H9 (cell line): ENCODE measurements at regions not wholly inside any gene's neighbourhood (a gene's known extent, or its start where the extent isn't known, plus 50 kb on each side); places are given as distances from the start of the nearest gene placed in this dataset.

Experiments
- DNase-seq: peaks from one replicate; pipeline ENCODE4 v3.0.0-alpha.2; 2017
- H2AFZ ChIP-seq: one replicate; pipeline ENCODE4 v1.6.1; 2013; ENCODE audit warnings: mild to moderate bottlenecking, low read length, control low read depth, moderate library complexity
- H2AK5ac ChIP-seq: 2 replicates; pipeline ENCODE4 v1.6.1; 2013; ENCODE audit warnings: low read length, control low read depth, mixed read lengths; ENCODE audit not compliant: insufficient read length
- H2BK120ac ChIP-seq: one replicate; pipeline ENCODE4 v1.6.1; 2013; ENCODE audit warnings: low read depth, mild to moderate bottlenecking, low read length, control low read depth, inconsistent platforms; ENCODE audit not compliant: poor library complexity, severe bottlenecking
- H2BK12ac ChIP-seq: 2 replicates; pipeline ENCODE4 v1.6.1; 2013; ENCODE audit warnings: low read length, control low read depth, mixed read lengths, low read depth; ENCODE audit not compliant: insufficient read length
- H2BK15ac ChIP-seq: 2 replicates; pipeline ENCODE4 v1.6.1; 2013; ENCODE audit warnings: low read depth, low read length, control low read depth
- H2BK20ac ChIP-seq: one replicate; pipeline ENCODE4 v1.6.1; 2013; ENCODE audit warnings: low read depth, mild to moderate bottlenecking, low read length, control low read depth, inconsistent platforms; ENCODE audit not compliant: poor library complexity, severe bottlenecking
- H2BK5ac ChIP-seq: 2 replicates; pipeline ENCODE4 v1.6.1; 2013; ENCODE audit warnings: low read length, control low read depth, mixed read lengths; ENCODE audit not compliant: insufficient read length
- H3K14ac ChIP-seq: 2 replicates; pipeline ENCODE4 v1.6.1; 2013; ENCODE audit warnings: low read length, control low read depth; ENCODE audit not compliant: insufficient read depth
- H3K18ac ChIP-seq: 2 replicates; pipeline ENCODE4 v1.6.1; 2013; ENCODE audit warnings: low read depth, mild to moderate bottlenecking, mixed read lengths, low read length, control low read depth; ENCODE audit not compliant: insufficient read length
- H3K23ac ChIP-seq: 2 replicates; pipeline ENCODE4 v1.6.1; 2013; ENCODE audit warnings: low read length, control low read depth, mixed read lengths, low read depth; ENCODE audit not compliant: insufficient read length
- H3K23me2 ChIP-seq: 2 replicates; pipeline ENCODE4 v1.6.1; 2013; ENCODE audit warnings: low read depth, mild to moderate bottlenecking, mixed read lengths, low read length, control low read depth; ENCODE audit not compliant: insufficient read length, poor library complexity, severe bottlenecking
- H3K27ac ChIP-seq: 2 replicates; pipeline ENCODE4 v1.5.1; 2013; ENCODE audit warnings: low read length, control low read depth, mixed read lengths, low read depth; ENCODE audit not compliant: insufficient read length
- H3K27me3 ChIP-seq: 2 replicates; pipeline ENCODE4 v1.6.1; 2013; ENCODE audit warnings: low read length, control low read depth, inconsistent platforms; ENCODE audit not compliant: insufficient read depth
- H3K4ac ChIP-seq: 2 replicates; pipeline ENCODE4 v1.6.1; 2013; ENCODE audit warnings: low read depth, mild to moderate bottlenecking, control low read depth, inconsistent platforms, low read length, moderate library complexity
- H3K4me1 ChIP-seq: 2 replicates; pipeline ENCODE4 v1.6.1; 2013; ENCODE audit warnings: low read length, control low read depth, inconsistent platforms; ENCODE audit not compliant: insufficient read depth
- H3K4me2 ChIP-seq: 2 replicates; pipeline ENCODE4 v1.6.1; 2013; ENCODE audit warnings: low read length, control low read depth, mixed read lengths; ENCODE audit not compliant: insufficient read length, insufficient read depth
- H3K56ac ChIP-seq: 2 replicates; pipeline ENCODE4 v1.6.1; 2013; ENCODE audit warnings: low read depth, mild to moderate bottlenecking, mixed read lengths, low read length, control low read depth; ENCODE audit not compliant: insufficient read length
- H3K79me1 ChIP-seq: 2 replicates; pipeline ENCODE4 v1.6.1; 2013; ENCODE audit warnings: low read depth, mild to moderate bottlenecking, moderate library complexity, low read length, control low read depth, inconsistent platforms; ENCODE audit not compliant: insufficient read depth, poor library complexity, severe bottlenecking
- H3K79me2 ChIP-seq: 2 replicates; pipeline ENCODE4 v1.6.1; 2013; ENCODE audit warnings: low read length, control low read depth, inconsistent platforms; ENCODE audit not compliant: insufficient read depth
- H3K9ac ChIP-seq: 2 replicates; pipeline ENCODE4 v1.6.1; 2013; ENCODE audit warnings: low read length, control low read depth, mixed read lengths; ENCODE audit not compliant: insufficient read length; ENCODE audit errors: extremely low read depth
- H3K9me3 ChIP-seq: one replicate; pipeline ENCODE4 v1.6.1; 2013; ENCODE audit warnings: low read depth, low read length, inconsistent platforms; ENCODE audit not compliant: control insufficient read depth
- H3T11ph ChIP-seq: one replicate; pipeline ENCODE4 v1.6.1; 2013; ENCODE audit warnings: mild to moderate bottlenecking, low read length, control low read depth, inconsistent platforms
- H4K20me1 ChIP-seq: one replicate; pipeline ENCODE4 v1.6.1; 2013; ENCODE audit not compliant: control insufficient read depth, insufficient read length, insufficient read depth
- H4K5ac ChIP-seq: 2 replicates; pipeline ENCODE4 v1.6.1; 2013; ENCODE audit warnings: low read depth, mild to moderate bottlenecking, mixed read lengths, low read length, control low read depth; ENCODE audit not compliant: insufficient read length
- H4K8ac ChIP-seq: replicated peaks from 2 replicates; pipeline ENCODE4 v1.6.1; 2013; ENCODE audit warnings: low read length, control low read depth, mixed read lengths, low read depth; ENCODE audit not compliant: insufficient read length
- H4K91ac ChIP-seq: 2 replicates; pipeline ENCODE4 v1.6.1; 2013; ENCODE audit warnings: low read depth, mild to moderate bottlenecking, moderate library complexity, mixed read lengths, low read length, control low read depth; ENCODE audit not compliant: insufficient read length
- H3K27ac Mint-ChIP-seq, 3 experiments: 2 replicates in 2 of 3; 3 replicates in 1 of 3; pipeline ENCODE4 v1.8.0; 2020 to 2021; ENCODE audit warnings: mixed read lengths in 3 of 3, mild to moderate bottlenecking in 1 of 3, moderate library complexity in 1 of 3
- H3K27me3 Mint-ChIP-seq: 2 replicates; pipeline ENCODE4 v1.8.0; 2021; ENCODE audit warnings: low read depth, mild to moderate bottlenecking, moderate library complexity, mixed read lengths
- H3K36me3 Mint-ChIP-seq, 3 experiments: 2 replicates in 2 of 3; 3 replicates in 1 of 3; pipeline ENCODE4 v1.8.0; 2020 to 2021; ENCODE audit warnings: low read depth in 3 of 3, mixed read lengths in 3 of 3; ENCODE audit not compliant: insufficient read depth in 1 of 3
- H3K4me1 Mint-ChIP-seq, 2 experiments: 2 replicates each; pipeline ENCODE4 v1.8.0; 2020; ENCODE audit warnings: mixed read lengths in 2 of 2
- H3K4me3 Mint-ChIP-seq, 2 experiments: 2 replicates in 1 of 2; 3 replicates in 1 of 2; pipeline ENCODE4 v1.8.0; 2020 to 2021; ENCODE audit warnings: mild to moderate bottlenecking in 2 of 2, mixed read lengths in 2 of 2, moderate library complexity in 1 of 2
- H3K9me3 Mint-ChIP-seq, 2 experiments: 2 replicates in 1 of 2; 3 replicates in 1 of 2; pipeline ENCODE4 v1.8.0; 2020; ENCODE audit warnings: mild to moderate bottlenecking in 2 of 2, mixed read lengths in 2 of 2, moderate library complexity in 1 of 2
- WGBS: extraction: QIAGEN DNeasy Blood & Tissue Kit; methylation state at CpG from one replicate; pipeline ENCODE4 v1.1.7; 2013; ENCODE audit warnings: missing lambda C conversion rate, low lambda C conversion rate, mixed read lengths; ENCODE audit not compliant: insufficient read length; ENCODE audit errors: extremely low coverage; 5-methylcytosine and 5-hydroxymethylcytosine counted together
- TF ChIP-seq, protein P1 (sequence below): fragments of 200-600 bp; sonication (generic); conservative IDR thresholded peaks from 3 replicates; pipeline ENCODE4 v1.8.0; 2021; ENCODE audit warnings: antibody characterized with exemption, mild to moderate bottlenecking

DNA sequence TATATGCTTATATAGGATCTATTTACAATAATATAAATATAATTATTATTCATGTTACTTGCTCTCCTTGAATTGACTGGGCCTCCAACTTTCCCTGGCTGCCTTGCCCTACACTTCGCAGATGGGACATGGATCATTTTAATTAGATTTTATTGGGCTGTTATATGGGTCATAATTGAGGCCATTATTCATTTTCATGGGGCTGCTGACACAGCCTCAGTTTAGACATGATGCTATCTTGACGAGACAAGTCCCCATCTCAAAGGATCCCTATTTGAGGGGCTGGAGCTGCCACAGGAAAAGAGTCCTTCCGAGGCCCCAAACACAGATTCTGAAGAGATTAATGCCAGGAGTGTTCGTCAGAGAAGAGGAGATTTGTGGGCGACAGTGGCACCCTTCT is 170.4 kb downstream of the DHX35 start:
- no peak overlapping the region for H2BK12ac ChIP-seq
- peaks cover 12 to 16% of the 10 kb centered on the region in 2 experiments for H3K4me1 Mint-ChIP-seq
- no peak overlapping the region for H3K56ac ChIP-seq
- no peak overlapping the region for H2BK20ac ChIP-seq
- H3K27ac Mint-ChIP-seq, result no peak overlapping the region
- H3T11ph ChIP-seq, result no peak overlapping the region
- H3K4ac ChIP-seq, result no peak overlapping the region
- H3K18ac ChIP-seq, result no peak overlapping the region
- H2BK5ac ChIP-seq, result no peak overlapping the region
- H4K20me1 ChIP-seq, result no peaks in the 10 kb centered on the region
- no peak overlapping the region; the same call in 1 of the 2 replicates for H3K14ac ChIP-seq
- no peaks in the 10 kb centered on the region for H3K23me2 ChIP-seq
- TF ChIP-seq, protein P1, sequence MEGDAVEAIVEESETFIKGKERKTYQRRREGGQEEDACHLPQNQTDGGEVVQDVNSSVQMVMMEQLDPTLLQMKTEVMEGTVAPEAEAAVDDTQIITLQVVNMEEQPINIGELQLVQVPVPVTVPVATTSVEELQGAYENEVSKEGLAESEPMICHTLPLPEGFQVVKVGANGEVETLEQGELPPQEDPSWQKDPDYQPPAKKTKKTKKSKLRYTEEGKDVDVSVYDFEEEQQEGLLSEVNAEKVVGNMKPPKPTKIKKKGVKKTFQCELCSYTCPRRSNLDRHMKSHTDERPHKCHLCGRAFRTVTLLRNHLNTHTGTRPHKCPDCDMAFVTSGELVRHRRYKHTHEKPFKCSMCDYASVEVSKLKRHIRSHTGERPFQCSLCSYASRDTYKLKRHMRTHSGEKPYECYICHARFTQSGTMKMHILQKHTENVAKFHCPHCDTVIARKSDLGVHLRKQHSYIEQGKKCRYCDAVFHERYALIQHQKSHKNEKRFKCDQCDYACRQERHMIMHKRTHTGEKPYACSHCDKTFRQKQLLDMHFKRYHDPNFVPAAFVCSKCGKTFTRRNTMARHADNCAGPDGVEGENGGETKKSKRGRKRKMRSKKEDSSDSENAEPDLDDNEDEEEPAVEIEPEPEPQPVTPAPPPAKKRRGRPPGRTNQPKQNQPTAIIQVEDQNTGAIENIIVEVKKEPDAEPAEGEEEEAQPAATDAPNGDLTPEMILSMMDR, result no peak
- H3K9me3 ChIP-seq, result no peaks in the 10 kb centered on the region
- no peak overlapping the region for H3K4me3 Mint-ChIP-seq
- H4K5ac ChIP-seq, result no peak overlapping the region
- H4K8ac ChIP-seq, result no peak overlapping the region
- no peak overlapping the region for H3K9ac ChIP-seq
- no peaks in the 10 kb centered on the region for H3K79me1 ChIP-seq
- H3K23ac ChIP-seq, result no peak overlapping the region
- no CpG with 5 or more reads among the region's 5 CpGs for WGBS
- H3K36me3 Mint-ChIP-seq, result no peaks in the 10 kb centered on the region
- H4K91ac ChIP-seq, result no peak overlapping the region
- no peak overlapping the region for H2AK5ac ChIP-seq
- H3K27me3 ChIP-seq, result no peaks in the 10 kb centered on the region
- no peak for DNase-seq
- peaks cover 7% of the 10 kb centered on the region for H3K27me3 Mint-ChIP-seq
- H2BK120ac ChIP-seq, result no peak overlapping the region
- no peaks in the 10 kb centered on the region for H3K79me2 ChIP-seq
- H3K4me2 ChIP-seq, result no peak overlapping the region
- H2AFZ ChIP-seq, result no peak overlapping the region
- peaks cover 8% of the 10 kb centered on the region; the same call in 1 of the 2 replicates for H3K4me1 ChIP-seq
- H3K27ac ChIP-seq, result no peak overlapping the region
- H2BK15ac ChIP-seq, result no peak overlapping the region
- no peaks in the 10 kb centered on the region for H3K9me3 Mint-ChIP-seq
